ENCODE measurements at regions not wholly inside any gene's neighbourhood (a gene's known extent, or its start where the extent isn't known, plus 50 kb on each side); places are given as distances from the start of the nearest gene placed in this dataset.
"Not testable (repeated sequence)": the region's sequence is repeated elsewhere in the genome, so short reads cannot be mapped to it uniquely, and the experiment has no call there.

- DNase-seq (ENCODE audit: low spot score), result no peak
Measured at GRCh38 chr9:86575825-86576525, 221.8 kb upstream of the TUT7 start.

GRCh38 chr9:86575137-86575536 lies 220.9 kb upstream of the TUT7 start:
- no peak for DNase-seq (ENCODE audit: low spot score)

- DNase-seq (ENCODE audit: low spot score), result no peak
Measured at GRCh38 chr9:86573886-86574285, 219.7 kb upstream of the TUT7 start.

- no peak for DNase-seq (ENCODE audit: low spot score)
Measured at GRCh38 chr9:86572904-86573303, 218.7 kb upstream of the TUT7 start.

- not testable (repeated sequence) for DNase-seq (ENCODE audit: low spot score)
Measured at GRCh38 chr9:86565603-86566002, 211.4 kb upstream of the TUT7 start.

GRCh38 chr9:86563936-86564335 lies 209.7 kb upstream of the TUT7 start:
- no peak for DNase-seq (ENCODE audit: low spot score)

GRCh38 chr9:86563350-86563749 lies 209.1 kb upstream of the TUT7 start:
- DNase-seq (ENCODE audit: low spot score), result no peak

GRCh38 chr9:86562691-86563090 lies 208.5 kb upstream of the TUT7 start:
- no peak for DNase-seq (ENCODE audit: low spot score)

- DNase-seq (ENCODE audit: low spot score), result no peak
Measured at GRCh38 chr9:86557918-86558317, 203.7 kb upstream of the TUT7 start.

GRCh38 chr9:86557063-86557766 lies 203.0 kb upstream of the TUT7 start:
- no peak for DNase-seq (ENCODE audit: low spot score)

- no peak for DNase-seq (ENCODE audit: low spot score)
Measured at GRCh38 chr9:86555661-86556060, 201.5 kb upstream of the TUT7 start.

- no peak for DNase-seq (ENCODE audit: low spot score)
Measured at GRCh38 chr9:86550401-86550800, 196.2 kb upstream of the TUT7 start.

GRCh38 chr9:86549920-86550319 lies 195.7 kb upstream of the TUT7 start:
- no peak for DNase-seq (ENCODE audit: low spot score)

GRCh38 chr9:86549401-86549811 lies 195.2 kb upstream of the TUT7 start:
- DNase-seq (ENCODE audit: low spot score), result no peak

- no peak for DNase-seq (ENCODE audit: low spot score)
Measured at GRCh38 chr9:86548220-86548619, 194.0 kb upstream of the TUT7 start.

GRCh38 chr9:86547571-86547970 lies 193.4 kb upstream of the TUT7 start:
- no peak for DNase-seq (ENCODE audit: low spot score)

- no peak for DNase-seq (ENCODE audit: low spot score)
Measured at GRCh38 chr9:86546712-86547111, 192.5 kb upstream of the TUT7 start.

- DNase-seq (ENCODE audit: low spot score), result no peak
Measured at GRCh38 chr9:86545090-86545489, 190.9 kb upstream of the TUT7 start.

GRCh38 chr9:86541014-86541570 lies 186.9 kb upstream of the TUT7 start:
- DNase-seq (ENCODE audit: low spot score), result no peak

- no peak for DNase-seq (ENCODE audit: low spot score)
Measured at GRCh38 chr9:86535406-86535915, 181.3 kb upstream of the TUT7 start.

- no peak for DNase-seq (ENCODE audit: low spot score)
Measured at GRCh38 chr9:86534572-86535258, 180.5 kb upstream of the TUT7 start.

- no peak for DNase-seq (ENCODE audit: low spot score)
Measured at GRCh38 chr9:86531971-86532640, 177.9 kb upstream of the TUT7 start.

Measured in activated CD4-positive, alpha-beta T cell treated with anti-CD3 and anti-CD28 coated beads, Interleukin-2, Interleukin-4, amounts not matched to agents 100 ng/mL and 50 ng/mL, durations not matched to agents 16 hours and 8 hours (primary cell).